OCI-LY1 (cell line): ENCODE measurements at regions not wholly inside any gene's neighbourhood (a gene's known extent, or its start where the extent isn't known, plus 50 kb on each side); places are given as distances from the start of the nearest gene placed in this dataset.
A peak's percentile ranks its signal among the peaks of the same experiment; 100 is the strongest.

Experiments
- H2AFZ ChIP-seq: fragments of 200-600 bp; sonication (generic), shearing (Covaris generic); 2 replicates; pipeline ENCODE4 v1.6.0; 2014; ENCODE audit warnings: antibody characterized with exemption, mild to moderate bottlenecking, low read length
- H3F3A ChIP-seq: fragments of 200-600 bp; sonication (generic), shearing (Covaris generic); 2 replicates; pipeline ENCODE4 v1.6.0; 2014; ENCODE audit warnings: mild to moderate bottlenecking, antibody characterized with exemption, low read length, moderate library complexity; ENCODE audit not compliant: insufficient read depth
- H3K27ac ChIP-seq: fragments of 200-600 bp; sonication (generic); 2 replicates; pipeline ENCODE4 v1.5.1; 2014; ENCODE audit warnings: low read length, mixed run types, mild to moderate bottlenecking, low read depth; ENCODE audit not compliant: poor library complexity, severe bottlenecking
- H3K27me3 ChIP-seq: fragments of 200-600 bp; sonication (generic); 2 replicates; pipeline ENCODE4 v1.6.0; 2014; ENCODE audit warnings: antibody characterized with exemption, mild to moderate bottlenecking, low read length, moderate library complexity; ENCODE audit not compliant: insufficient read depth
- H3K36me3 ChIP-seq: fragments of 200-600 bp; sonication (generic); 2 replicates; pipeline ENCODE4 v1.6.1; 2014; ENCODE audit warnings: mild to moderate bottlenecking, antibody characterized with exemption, low read length, moderate library complexity, mixed read lengths; ENCODE audit not compliant: insufficient read depth
- H3K4me1 ChIP-seq: fragments of 200-600 bp; sonication (generic); 2 replicates; pipeline ENCODE4 v1.5.1; 2014; ENCODE audit warnings: mild to moderate bottlenecking, low read length, moderate library complexity; ENCODE audit not compliant: insufficient read depth, severe bottlenecking
- H3K4me2 ChIP-seq: fragments of 200-600 bp; sonication (generic), shearing (Covaris generic); 2 replicates; pipeline ENCODE4 v1.6.1; 2014; ENCODE audit warnings: low read length
- H3K4me3 ChIP-seq: fragments of 200-600 bp; sonication (generic); 2 replicates; pipeline ENCODE4 v1.5.1; 2014; ENCODE audit warnings: low read length, low read depth, mild to moderate bottlenecking, mixed read lengths; ENCODE audit not compliant: poor library complexity, severe bottlenecking
- H3K79me2 ChIP-seq: fragments of 200-600 bp; shearing (Covaris generic); 2 replicates; pipeline ENCODE4 v1.6.1; 2016; ENCODE audit warnings: mixed run types, low read length, mixed read lengths; ENCODE audit not compliant: insufficient read depth
- H3K9ac ChIP-seq: fragments of 200-600 bp; sonication (generic), shearing (Covaris generic); 2 replicates; pipeline ENCODE4 v1.6.1; 2014; ENCODE audit warnings: mild to moderate bottlenecking, low read length, mixed read lengths
- H3K9me2 ChIP-seq: fragments of 200-600 bp; sonication (generic), shearing (Covaris generic); 2 replicates; pipeline ENCODE4 v1.6.1; 2014; ENCODE audit warnings: low read depth, mild to moderate bottlenecking, low read length, mixed read lengths
- H3K9me3 ChIP-seq: fragments of 200-600 bp; shearing (Covaris generic); 2 replicates; pipeline ENCODE4 v1.6.1; 2014; ENCODE audit warnings: low read length, mixed read lengths
- H4K20me1 ChIP-seq: fragments of 200-600 bp; sonication (generic), shearing (Covaris generic); 2 replicates; pipeline ENCODE4 v1.6.0; 2016; ENCODE audit warnings: mild to moderate bottlenecking, low read length; ENCODE audit not compliant: insufficient read depth
- CTCF ChIP-seq: fragments of 200-600 bp; sonication (generic), shearing (Covaris generic); IDR thresholded peaks from 2 replicates; pipeline ENCODE4 v1.5.1; 2017; ENCODE audit warnings: mild to moderate bottlenecking, antibody characterized with exemption, low read length, moderate library complexity, mixed read lengths
- EZH2 ChIP-seq: fragments of 200-600 bp; sonication (generic), shearing (Covaris generic); IDR thresholded peaks from 2 replicates; pipeline ENCODE4 v1.8.0; 2017; ENCODE audit warnings: borderline replicate concordance, mixed run types, mild to moderate bottlenecking, antibody characterized with exemption, low read length, moderate library complexity, mixed read lengths

GRCh38 chr2:7672027-7672684 is 754.9 kb downstream of the RNF144A start:
- no peak overlapping the region for H3K4me2 ChIP-seq
- H3K9ac ChIP-seq = no peak overlapping the region
- H3K79me2 ChIP-seq = no peaks in the 10 kb centered on the region
- no peaks in the 10 kb centered on the region for H3K4me1 ChIP-seq
- H3K4me3 ChIP-seq = no peak overlapping the region
- no peak overlapping the region for H2AFZ ChIP-seq
- H3K27me3 ChIP-seq = no peaks in the 10 kb centered on the region
- H3F3A ChIP-seq = no peaks in the 10 kb centered on the region
- H3K9me2 ChIP-seq = no peaks in the 10 kb centered on the region
- no peaks in the 10 kb centered on the region for H3K36me3 ChIP-seq
- no peaks in the 10 kb centered on the region for H3K9me3 ChIP-seq
- no peak for TF ChIP-seq EZH2
- TF ChIP-seq CTCF = peak; percentile 93
- no peaks in the 10 kb centered on the region for H4K20me1 ChIP-seq
- no peak overlapping the region for H3K27ac ChIP-seq

DNA sequence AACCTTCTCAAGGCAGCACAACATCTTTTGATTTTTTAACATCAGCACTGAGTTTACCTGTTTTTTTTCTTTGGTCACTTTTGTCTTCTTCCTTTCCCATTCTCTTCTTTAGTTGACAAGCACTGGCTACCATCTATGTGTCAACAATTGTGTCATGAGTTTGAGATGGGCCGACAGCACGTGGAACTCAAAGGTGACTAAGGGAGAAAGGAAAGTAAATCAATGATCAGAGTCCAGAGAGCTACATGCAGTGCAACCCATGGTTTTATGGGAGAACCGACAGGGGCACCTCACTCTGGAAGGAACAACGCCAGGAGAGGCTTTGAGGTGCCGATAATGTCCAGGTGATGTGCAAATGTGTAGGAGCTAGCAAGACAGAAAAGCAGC is 755.5 kb downstream of the RNF144A start:
- Histone ChIP-seq H3K4me1 (no peaks in the 10 kb centered on the region), H3K79me2 (no peaks in the 10 kb centered on the region), H4K20me1 (no peaks in the 10 kb centered on the region), H3K4me2 (no peak overlapping the region), H3K27me3 (no peaks in the 10 kb centered on the region), H3K4me3 (no peak overlapping the region), H3K9ac (no peak overlapping the region), H3K9me3 (no peaks in the 10 kb centered on the region), H3K36me3 (no peaks in the 10 kb centered on the region), H2AFZ (no peak overlapping the region), H3K9me2 (no peaks in the 10 kb centered on the region), H3K27ac (no peak overlapping the region), H3F3A (no peaks in the 10 kb centered on the region)
- TF ChIP-seq CTCF (no peak), EZH2 (no peak)

GRCh38 chr2:7673101-7673500 is 755.9 kb downstream of the RNF144A start:
- Histone ChIP-seq H3K4me1 (no peaks in the 10 kb centered on the region), H3K79me2 (no peaks in the 10 kb centered on the region), H4K20me1 (no peaks in the 10 kb centered on the region), H3K36me3 (no peaks in the 10 kb centered on the region), H3F3A (no peaks in the 10 kb centered on the region), H3K27ac (no peak overlapping the region), H3K9ac (no peak overlapping the region), H3K4me2 (no peak overlapping the region), H3K27me3 (no peaks in the 10 kb centered on the region), H3K9me3 (no peaks in the 10 kb centered on the region), H3K4me3 (no peak overlapping the region), H3K9me2 (no peaks in the 10 kb centered on the region), H2AFZ (no peak overlapping the region)
- TF ChIP-seq EZH2 (no peak), CTCF (no peak)
